ENCODE measurements at regions not wholly inside any gene's neighbourhood (a gene's known extent, or its start where the extent isn't known, plus 50 kb on each side); places are given as distances from the start of the nearest gene placed in this dataset.
"Not testable (repeated sequence)": the region's sequence is repeated elsewhere in the genome, so short reads cannot be mapped to it uniquely, and the experiment has no call there.

DNA sequence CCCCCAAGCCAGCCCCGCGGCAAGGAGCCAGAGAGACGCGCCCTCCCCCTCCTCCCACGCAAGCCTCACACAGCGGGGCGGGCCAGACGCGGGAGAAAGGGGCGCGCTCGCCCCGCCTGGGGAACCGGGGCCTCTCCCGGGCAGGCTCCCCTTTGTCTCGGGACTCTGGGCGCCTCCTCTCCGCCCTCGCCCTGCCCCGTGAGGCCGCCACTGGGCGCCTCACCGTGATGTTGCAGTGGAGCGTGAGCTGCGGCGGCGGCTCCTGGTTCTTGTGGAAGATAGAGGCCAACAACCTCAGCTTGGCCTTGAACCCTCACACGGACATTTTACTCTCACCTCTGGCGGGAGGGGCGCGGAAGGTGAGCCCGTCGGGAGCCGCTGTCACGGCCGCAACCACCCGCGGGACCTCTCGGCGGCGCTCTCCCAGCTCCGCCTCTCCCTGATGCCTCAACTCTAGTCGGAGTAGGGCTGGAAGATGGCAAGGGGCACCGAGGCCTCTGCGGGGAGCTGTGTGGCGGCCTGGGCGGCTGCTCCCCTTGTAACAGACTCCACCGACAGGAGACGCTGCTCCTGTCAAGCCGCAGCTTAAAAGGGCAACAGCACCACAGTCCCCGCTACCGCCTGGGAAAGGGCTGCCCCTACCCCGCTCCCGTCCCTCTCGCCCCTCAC, 179.2 kb upstream of the ZSCAN2 start:
- not testable (repeated sequence) for DNase-seq

DNA sequence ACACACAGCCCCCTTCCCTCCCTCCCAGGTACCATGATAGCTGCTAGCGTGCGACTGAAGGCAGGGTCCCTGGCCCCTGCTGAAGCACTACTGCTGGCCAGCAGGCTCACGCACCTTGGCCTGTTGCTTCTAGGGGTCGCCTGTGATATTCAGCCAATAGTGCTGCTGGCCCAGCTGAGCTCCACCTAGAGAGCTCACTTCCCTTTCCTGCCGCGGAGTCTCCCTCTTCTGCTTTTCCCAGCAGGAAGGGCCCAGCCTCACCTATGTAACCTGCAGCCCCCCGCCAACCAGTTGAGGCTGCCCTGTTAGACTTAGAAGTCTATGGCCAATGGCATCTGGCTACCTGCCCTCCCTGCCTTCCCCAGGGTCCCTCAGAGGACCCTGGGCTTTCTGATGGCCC, 175.5 kb upstream of the ZSCAN2 start:
- DNase-seq: not testable (repeated sequence)

DNA sequence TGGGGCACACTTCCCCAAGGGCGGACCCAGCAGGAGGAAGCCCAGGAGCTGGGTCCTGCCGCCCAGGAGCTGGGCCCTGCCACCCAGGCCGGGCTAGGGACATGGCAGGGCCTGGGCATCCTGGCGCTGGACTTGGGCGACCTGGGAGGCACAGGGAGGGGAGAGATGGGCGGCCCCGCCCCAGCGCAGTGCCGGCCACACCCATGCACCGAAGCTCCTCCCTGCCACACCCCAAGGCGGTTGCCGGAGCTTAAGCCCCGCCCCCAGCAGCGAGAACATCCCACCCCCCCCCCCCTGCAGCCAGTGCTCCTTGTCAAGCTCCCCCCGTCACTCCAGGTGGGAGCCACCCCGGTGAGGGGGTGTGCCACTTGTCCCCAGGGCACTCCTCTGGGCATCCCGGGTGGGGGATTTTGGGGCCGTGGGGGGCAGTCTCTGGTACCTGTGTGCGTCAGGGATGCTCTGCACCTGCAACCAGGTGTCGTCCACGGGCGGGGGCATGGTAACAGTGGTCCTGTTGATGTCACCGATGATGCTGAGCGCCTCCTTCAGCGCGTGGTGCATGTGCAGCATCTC, 127.4 kb upstream of the ZSCAN2 start:
- not testable (repeated sequence) for DNase-seq

DNA sequence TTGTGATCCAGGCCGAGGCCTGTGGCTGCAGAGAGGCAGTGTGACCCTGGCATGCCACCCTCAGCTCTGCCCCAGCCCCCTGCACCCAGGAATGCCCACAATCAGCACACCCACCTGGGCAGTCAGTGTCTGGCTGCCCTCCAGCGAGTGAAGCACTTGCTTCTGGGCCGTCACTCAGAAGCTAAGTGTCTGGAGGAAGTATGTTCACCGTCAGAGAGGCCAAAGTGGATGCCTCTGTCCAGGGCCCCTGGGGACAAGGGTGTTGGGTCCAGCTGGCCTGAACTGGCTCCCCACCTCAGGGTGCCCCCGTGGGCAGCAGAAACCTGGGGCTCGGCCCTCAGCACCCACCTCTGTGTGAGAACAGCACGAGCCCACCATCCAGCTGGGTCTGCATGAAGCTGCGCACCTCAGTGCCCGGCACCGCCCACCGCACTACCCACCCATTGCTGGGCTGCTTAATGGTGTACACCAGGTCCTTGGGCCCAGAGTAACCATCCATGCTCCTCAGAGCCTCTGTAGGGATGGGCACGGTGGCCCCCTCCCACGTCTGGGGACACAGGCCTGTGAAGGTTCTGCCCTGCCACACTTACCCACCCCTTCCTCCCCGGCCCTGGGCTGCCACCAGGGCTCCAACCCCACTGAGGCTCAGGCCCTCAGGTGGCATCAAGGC, 124.3 kb upstream of the ZSCAN2 start:
- DNase-seq: not testable (repeated sequence)

DNA sequence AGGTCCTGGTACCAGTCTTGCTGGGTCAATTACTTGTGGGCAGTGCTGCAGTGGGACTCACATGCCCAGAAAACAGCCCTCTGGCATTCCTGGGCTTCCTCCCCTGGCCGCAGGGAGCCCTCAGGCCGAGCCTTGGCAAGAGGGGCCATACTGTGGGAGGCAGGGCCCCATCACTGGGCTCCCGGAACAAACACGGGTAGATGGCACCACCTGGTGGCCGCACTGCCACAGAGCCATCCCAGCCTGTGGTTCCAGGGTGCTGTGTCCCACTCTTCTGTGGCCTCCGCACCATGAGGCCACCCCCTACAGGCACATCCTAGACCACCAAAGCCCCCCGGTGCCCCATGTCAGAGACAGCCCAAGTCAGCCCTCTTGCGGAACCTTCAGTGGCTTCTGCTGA, 123.3 kb upstream of the ZSCAN2 start:
- DNase-seq: not testable (repeated sequence)

DNA sequence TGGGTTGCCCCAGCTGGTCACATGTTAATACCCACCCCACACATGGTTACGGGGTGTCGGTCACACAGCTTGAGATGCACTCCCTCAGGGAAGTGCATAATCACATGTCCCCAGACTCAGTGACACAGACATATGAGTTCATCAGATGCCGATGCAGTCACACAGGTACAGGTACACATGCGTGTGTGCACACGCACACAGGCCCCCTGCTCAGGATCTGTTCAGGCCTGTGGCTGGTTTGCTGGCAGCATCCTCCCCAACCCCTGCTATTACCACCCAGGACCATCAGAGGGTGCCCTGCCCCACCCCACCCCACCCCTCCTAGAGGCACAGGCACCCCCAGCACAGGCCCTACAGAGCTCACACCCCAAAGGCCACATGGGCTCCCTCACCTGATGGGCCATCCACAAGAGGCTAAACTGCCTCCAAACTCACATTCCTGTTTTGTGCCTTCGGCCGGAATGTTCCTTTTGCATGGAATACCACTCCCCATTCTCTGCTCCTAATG, 120.6 kb upstream of the ZSCAN2 start:
- DNase-seq: not testable (repeated sequence)

DNA sequence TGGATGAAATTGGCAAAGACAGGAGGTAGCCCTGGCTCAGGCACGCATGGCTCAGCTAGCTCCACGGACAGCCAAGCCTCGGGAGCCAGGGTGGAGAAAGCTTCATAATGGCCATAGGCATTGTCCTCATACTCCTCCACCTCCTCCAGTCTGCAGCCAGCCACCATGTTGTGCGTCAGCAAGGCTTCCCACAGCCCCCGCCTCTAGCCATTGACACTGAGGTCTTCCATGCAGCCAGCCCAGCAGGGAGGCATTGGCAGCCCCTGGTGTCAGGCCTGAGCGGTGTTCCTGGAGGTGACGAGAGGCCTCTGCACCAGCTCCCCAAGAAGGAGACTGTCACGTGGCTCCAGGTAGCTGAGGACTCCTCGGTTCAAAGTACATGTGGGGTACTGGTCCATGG, 117.0 kb upstream of the ZSCAN2 start:
- DNase-seq: not testable (repeated sequence)

DNA sequence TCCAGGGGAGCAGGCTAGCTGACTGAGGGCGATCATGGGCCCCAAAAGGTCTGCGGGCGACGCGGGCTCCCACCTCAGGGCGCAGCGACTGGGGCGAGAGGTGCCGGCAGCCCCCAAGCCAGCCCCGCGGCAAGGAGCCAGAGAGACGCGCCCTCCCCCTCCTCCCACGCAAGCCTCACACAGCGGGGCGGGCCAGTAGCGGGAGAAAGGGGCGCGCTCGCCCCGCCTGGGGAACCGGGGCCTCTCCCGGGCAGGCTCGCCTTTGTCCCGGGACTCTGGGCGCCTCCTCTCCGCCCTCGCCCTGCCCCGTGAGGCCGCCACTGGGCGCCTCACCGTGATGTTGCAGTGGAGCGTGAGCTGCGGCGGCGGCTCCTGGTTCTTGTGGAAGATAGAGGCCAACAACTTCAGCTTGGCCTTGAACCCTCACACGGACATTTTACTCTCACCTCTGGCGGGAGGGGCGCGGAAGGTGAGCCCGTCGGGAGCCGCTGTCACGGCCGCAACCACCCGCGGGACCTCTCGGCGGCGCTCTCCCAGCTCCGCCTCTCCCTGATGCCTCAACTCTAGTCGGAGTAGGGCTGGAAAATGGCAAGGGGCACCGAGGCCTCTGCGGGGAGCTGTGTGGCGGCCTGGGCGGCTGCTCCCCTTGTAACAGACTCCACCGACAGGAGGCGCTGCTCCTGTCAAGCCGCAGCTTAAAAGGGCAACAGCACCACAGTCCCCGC, 100.5 kb upstream of the ZSCAN2 start:
- not testable (repeated sequence) for DNase-seq

DNA sequence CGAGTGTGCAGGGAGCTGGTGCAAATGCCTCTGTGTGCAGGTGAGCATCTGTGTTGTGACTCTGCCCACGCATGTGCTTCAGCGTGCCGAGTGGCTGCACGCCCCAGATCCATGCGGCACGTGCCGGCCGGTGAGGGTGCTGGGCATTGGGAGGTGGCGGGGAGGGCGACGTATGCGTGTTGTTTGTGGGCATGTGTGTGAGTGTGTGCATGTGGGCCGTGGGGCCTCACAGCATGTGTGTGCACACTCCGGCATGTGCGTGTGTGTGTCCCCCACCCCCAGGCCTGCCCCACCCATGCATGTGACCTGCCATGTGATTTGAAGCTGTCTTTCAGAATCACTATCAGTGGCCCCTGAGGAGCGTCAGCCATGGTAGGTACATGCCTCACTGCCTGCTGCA, 97.7 kb upstream of the ZSCAN2 start:
- not testable (repeated sequence) for DNase-seq

DNA sequence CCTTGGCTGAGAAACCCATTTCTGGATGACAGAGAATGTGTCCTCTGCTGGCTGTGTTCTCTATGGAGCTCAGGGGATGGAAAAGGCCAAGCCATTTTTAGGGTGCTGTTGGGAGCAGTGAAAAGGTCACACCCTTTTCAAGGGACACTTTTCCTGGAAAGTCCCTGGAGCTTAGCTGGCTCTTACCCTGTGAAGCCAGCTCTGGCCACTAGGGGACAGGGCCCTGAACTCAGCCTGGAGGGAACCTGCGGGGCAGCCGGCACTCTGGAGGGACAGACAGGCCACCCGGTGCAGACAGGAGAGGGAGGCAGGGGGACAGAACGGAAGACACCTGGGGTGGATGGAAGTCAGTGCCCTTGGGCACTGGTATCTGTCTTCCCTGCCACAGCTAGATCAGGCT, 95.3 kb upstream of the ZSCAN2 start:
- DNase-seq: not testable (repeated sequence)

DNA sequence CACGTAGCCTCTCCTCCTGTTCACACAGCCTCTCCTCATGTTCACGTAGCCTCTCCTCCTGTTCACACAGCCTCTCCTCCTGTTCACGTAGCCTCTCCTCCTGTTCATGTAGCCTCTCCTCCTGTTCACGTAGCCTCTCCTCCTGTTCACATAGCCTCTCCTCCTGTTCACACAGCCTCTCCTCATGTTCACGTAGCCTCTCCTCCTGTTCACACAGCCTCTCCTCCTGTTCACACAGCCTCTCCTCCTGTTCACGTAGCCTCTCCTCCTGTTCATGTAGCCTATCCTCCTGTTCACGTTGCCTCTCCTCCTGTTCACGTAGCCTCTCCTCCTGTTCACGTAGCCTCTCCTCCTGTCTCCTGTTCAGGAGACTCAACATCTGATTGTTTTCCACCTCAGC, 88.5 kb upstream of the ZSCAN2 start:
- DNase-seq: not testable (repeated sequence)

DNA sequence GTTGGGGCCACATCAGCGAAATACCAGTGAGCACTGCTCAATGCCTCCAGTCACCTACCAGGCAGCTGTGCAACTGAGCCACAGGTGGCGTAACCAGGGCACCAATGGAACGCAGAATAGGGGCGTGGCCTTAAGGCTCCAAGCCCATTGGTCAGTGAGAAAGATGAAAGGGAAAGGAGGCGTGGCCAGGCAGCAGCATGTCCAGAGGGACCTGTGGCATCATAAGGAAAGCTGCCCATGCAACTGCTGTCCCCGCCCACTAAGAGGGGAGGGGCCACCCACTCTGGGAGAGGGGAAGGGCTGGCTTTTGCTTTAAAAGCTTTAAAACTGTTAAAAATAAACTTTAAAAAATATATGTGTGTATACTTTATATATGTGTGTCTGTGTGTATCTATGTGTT, 84.0 kb upstream of the ZSCAN2 start:
- DNase-seq: not testable (repeated sequence)

DNA sequence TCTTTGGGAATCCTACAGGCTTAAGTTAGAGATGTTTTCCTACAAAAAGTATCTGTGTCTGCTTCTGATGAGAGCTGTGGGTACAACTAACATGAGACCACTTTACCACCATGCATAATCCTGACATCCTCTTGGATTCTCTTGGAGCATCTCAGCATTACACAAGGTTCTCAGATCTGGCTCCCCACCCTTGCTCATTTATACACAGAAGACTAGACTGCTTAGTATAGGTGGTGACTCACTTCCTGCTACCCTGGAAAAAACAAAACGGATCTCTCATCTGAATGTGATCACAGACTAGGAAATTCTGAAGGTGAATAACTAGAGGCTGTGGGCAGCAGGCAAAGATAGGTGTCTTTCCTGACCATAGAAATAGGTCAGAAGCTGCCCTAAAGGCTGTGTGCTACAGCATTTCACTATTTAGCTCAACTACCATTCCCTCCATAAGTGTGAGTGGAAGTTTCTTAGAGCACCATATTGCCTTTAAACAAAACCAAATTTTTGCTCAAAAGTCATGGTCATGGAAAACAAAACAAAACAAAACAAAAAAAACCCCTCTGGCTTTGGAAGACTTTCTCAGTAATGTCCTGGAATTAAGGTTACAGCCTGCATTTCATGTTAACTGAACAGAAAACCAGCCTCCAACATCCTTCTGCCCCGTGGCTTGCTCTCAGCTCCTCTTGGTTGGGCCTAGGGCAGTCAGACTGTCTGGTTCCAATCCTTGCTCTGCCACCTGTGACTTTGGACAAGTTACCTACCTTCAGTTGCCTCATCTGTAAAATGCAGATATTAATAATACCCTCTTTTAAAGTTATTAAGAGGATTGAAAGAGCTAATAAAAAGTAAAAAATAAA, 75.1 kb upstream of the ZSCAN2 start:
- DNase-seq: not testable (repeated sequence)

DNA sequence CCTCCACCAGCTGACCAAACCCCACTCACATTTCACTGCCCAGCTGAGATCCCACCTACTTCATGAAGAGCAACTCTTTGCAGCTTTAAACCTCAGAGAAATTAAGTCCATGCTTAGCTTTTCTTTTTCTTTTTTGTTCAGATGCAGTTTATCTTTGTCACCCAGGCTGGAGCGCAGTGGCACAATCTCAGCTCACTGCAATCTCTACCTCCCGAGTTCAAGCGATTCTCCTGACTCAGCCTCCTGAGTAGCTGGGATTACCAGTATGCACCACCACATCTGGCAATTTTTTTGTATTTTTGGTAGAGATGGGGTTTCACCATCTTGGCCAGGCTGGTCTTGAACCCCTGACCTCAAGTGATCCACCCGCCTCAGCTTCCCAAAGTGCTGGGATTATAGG, 70.1 kb upstream of the ZSCAN2 start:
- DNase-seq: not testable (repeated sequence)

DNA sequence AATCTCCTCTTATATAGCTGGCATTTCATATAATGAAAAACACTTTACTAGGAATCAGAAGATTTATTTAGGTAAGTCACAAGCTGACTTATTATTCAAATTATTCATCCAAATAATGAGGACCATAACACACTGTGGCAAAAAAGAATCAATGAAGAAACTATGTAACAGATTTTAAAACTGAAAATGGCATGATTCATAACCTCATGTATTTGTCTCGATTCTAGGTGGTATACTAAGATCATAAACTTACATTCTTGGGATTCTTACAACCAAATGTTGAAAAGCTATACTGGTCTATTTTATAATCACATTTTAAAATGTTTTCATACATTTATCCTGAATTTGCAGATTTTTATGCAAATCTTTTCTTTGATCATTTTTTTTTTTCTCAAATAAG, 69.6 kb upstream of the ZSCAN2 start:
- not testable (repeated sequence) for DNase-seq

DNA sequence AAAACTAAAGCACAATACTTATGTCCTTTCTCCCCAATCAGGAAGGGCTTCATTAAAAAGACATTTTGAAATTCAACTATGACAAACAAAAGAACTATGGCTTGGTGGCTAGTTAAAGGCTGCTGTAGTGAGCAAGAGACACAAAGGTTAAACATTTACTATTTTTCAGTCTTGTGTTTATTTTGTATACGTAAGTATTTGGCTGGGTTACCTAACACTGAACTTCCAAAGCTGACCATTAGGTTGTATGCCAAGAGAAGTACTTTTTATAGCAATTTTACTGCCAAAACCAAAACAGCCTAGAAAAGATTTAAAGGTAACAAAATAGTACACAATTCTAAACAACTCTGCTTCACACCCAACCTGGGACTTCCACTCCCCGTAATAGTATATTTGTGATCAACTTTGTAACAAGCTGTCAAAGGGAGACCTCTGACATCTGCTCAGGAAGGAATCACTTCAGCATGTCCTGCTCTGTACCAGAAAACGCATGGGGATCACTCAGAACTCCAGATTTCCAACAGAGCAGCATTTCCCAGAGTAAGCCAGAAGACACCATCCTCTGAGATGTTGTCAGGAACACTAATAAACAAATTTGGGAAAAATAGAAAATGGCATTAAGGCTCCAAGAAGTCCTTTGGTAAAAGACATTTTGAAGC, 69.0 kb upstream of the ZSCAN2 start:
- not testable (repeated sequence) for DNase-seq

DNA sequence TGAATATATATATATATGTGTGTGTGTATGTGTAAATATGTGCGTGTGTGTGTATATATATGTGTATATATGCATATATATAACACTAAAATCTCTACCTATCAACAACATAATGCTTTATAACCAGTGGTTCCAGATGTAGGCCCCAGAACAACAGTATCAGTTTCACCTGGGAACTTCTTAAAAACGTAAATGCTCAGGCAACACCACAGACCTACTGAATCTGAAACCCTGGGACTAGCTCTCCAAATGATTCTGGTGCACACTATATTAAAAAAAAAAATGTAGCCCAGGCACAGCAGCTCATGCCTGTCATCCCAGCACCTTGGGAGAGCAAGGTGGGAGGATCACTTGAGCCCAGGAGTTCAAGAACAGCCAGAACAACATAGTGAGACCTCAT, 67.1 kb upstream of the ZSCAN2 start:
- DNase-seq: not testable (repeated sequence)

DNA sequence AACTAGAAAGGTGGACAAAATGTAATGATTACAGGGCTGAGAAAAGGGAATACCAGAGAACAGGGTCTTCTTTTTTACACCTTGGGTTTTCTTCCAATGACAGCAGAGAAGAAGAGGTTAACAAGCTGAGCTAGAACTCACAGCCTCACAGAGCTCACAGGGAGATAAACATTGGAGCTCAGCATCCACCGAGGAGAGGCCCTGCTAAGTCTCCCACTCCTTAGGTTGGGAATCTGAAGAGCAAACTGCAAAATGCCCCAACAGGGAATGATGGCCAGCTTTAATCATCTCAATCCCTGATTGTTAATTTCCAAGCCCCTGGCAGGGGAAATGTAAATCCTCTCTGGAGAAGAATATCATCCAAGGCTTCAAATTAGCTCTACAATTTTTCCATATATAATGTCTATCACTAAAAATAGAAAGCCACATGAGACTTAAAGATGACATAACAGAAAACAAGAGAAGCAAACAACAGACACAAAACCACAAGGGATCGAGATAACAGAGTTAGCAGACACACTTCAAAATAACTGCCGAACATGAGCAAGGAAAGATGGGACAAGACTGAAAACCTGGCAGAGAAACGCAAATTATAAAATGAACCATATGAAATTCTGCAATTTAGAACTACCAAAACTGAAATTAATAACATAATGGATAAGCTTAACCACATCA, 66.1 kb upstream of the ZSCAN2 start:
- not testable (repeated sequence) for DNase-seq

DNA sequence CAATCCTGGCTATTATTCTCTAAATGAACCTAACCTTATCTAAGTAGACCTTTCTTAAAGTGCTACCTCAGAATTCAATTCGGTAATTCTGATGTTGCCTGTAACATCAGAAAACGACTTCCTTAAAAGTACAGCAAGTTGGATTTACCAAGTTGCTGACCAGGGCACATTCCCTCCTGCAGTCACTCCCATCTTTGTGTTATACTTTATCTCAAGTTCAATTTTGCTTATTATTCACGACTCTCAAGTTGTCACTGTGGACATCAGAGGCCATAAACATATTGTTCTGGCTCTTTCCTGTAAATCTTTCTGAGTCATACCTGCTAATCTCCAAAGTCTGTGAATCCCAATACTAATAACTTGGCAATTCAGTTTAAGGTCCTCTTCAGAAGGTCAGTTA, 64.6 kb upstream of the ZSCAN2 start:
- not testable (repeated sequence) for DNase-seq

DNA sequence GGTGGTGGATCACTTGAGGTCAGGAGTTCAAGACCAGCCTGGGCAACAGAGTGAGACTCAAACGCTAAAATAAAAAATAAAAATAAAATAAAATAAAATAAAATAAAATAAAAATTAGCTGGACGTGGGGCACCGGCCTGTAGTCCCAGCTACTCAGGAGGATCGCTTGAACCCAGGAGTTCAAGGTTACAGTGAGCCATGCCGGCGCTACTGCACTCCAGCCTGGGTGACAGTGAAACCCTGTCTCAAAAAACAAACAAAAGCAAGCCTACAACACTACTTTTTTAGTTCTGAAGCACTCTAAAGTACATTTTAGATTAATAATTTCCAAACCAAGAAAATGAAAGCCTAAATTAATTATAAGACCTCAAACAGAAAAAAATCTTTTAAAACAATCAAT, 56.2 kb upstream of the ZSCAN2 start:
- DNase-seq: not testable (repeated sequence)

DNA sequence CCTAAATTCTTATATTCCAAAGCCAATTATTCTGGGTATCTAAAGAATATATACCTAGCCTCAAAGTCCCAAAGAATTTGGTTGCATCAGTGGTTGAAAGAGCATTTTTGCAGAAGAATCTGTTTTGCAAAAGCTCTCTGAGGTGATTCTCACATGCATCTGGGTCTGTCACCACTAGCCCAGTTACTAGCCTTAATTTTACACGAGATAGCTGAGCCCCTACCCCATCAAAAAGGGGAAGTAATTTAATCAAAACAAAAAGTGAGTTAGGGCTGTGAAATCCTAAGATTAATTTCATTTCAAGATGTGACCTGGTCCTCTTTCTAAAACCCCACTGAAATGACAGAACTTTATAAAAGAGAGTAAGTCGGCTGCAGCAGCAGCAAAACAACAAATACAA, 53.7 kb upstream of the ZSCAN2 start:
- not testable (repeated sequence) for DNase-seq

Data from NCI-H1105 (cell line).